Loucy (cell line): ENCODE measurements at regions not wholly inside any gene's neighbourhood (a gene's known extent, or its start where the extent isn't known, plus 50 kb on each side); places are given as distances from the start of the nearest gene placed in this dataset.

Source experiments
- H2AFZ ChIP-seq: fragments of 200-600 bp; sonication (generic); 2 replicates; pipeline ENCODE4 v1.6.0; 2016; ENCODE audit warnings: antibody characterized with exemption, mild to moderate bottlenecking, low read length, moderate library complexity
- H3F3A ChIP-seq: fragments of 200-600 bp; 2 replicates; pipeline ENCODE4 v1.6.0; 2016; ENCODE audit warnings: antibody characterized with exemption, low read depth, mild to moderate bottlenecking
- H3K27me3 ChIP-seq: fragments of 200-600 bp; sonication (generic); 2 replicates; pipeline ENCODE4 v1.6.1; 2014; ENCODE audit warnings: low read length, mild to moderate bottlenecking; ENCODE audit not compliant: insufficient read depth, poor library complexity, severe bottlenecking
- H3K36me3 ChIP-seq: fragments of 200-600 bp; sonication (generic); 2 replicates; pipeline ENCODE4 v1.6.1; 2016; ENCODE audit warnings: low read length; ENCODE audit not compliant: insufficient read depth
- H3K4me1 ChIP-seq: fragments of 200-600 bp; sonication (generic); 2 replicates; pipeline ENCODE4 v1.5.1; 2014; ENCODE audit warnings: low read length, mild to moderate bottlenecking; ENCODE audit not compliant: insufficient read depth, poor library complexity, severe bottlenecking
- H3K4me2 ChIP-seq: fragments of 200-600 bp; sonication (generic); 2 replicates; pipeline ENCODE4 v1.6.0; 2014; ENCODE audit warnings: antibody characterized with exemption, low read length, low read depth, mild to moderate bottlenecking; ENCODE audit not compliant: poor library complexity, severe bottlenecking
- H3K4me3 ChIP-seq: fragments of 200-600 bp; sonication (generic); 2 replicates; pipeline ENCODE4 v1.5.1; 2014; ENCODE audit warnings: low read length, mild to moderate bottlenecking, mixed read lengths; ENCODE audit not compliant: poor library complexity, severe bottlenecking
- H3K79me2 ChIP-seq: fragments of 200-600 bp; sonication (generic); 2 replicates; pipeline ENCODE4 v1.6.1; 2014; ENCODE audit warnings: low read length; ENCODE audit not compliant: insufficient read depth
- H3K9ac ChIP-seq: fragments of 200-600 bp; sonication (generic); 2 replicates; pipeline ENCODE4 v1.6.0; 2014; ENCODE audit warnings: mild to moderate bottlenecking, low read depth, low read length, moderate library complexity; ENCODE audit not compliant: poor library complexity, severe bottlenecking
- H3K9me2 ChIP-seq: fragments of 200-600 bp; sonication (generic); replicated peaks from 2 replicates; pipeline ENCODE4 v1.6.1; 2016; ENCODE audit warnings: low read depth, low read length, mixed read lengths
- H3K9me3 ChIP-seq: fragments of 200-600 bp; sonication (generic); 2 replicates; pipeline ENCODE4 v1.6.1; 2014; ENCODE audit warnings: mild to moderate bottlenecking, antibody characterized with exemption, low read length, low read depth; ENCODE audit not compliant: insufficient read depth
- H4K20me1 ChIP-seq: fragments of 200-600 bp; sonication (generic); 2 replicates; pipeline ENCODE4 v1.6.0; 2014; ENCODE audit warnings: antibody characterized with exemption, low read length, mild to moderate bottlenecking; ENCODE audit not compliant: insufficient read depth, poor library complexity, severe bottlenecking
- EZH2phosphoT487 ChIP-seq: fragments of 200-600 bp; IDR thresholded peaks from 2 replicates; pipeline ENCODE4 v1.6.1; 2018; ENCODE audit warnings: antibody characterized with exemption, mild to moderate bottlenecking, moderate library complexity, borderline replicate concordance
- TF ChIP-seq, protein P1 (sequence below): fragments of 200-600 bp; sonication (generic); conservative IDR thresholded peaks from 2 replicates; pipeline ENCODE4 v1.5.1; 2014; ENCODE audit warnings: mild to moderate bottlenecking, antibody characterized with exemption, low read length

DNA sequence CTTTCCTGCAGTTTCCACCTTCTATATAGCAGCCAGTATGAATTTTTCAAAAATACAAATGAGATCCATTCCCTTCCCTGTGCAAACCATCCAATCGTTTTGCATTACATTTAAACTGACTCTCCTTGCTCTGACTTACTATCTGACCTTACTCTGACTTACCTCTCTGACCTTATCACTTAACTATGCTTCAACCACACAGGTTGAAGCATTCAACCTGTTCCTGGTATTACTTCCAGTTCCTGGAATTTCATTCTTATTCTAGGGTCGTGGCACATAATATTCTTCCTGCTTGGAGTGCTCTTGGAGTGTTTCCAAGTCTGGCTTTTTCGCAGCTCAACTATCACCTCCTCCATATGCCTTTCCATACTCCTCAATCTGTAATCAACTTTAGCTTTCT, 850.6 kb upstream of the CHAC2 start:
- Histone ChIP-seq H4K20me1 (no peaks in the 10 kb centered on the region), H2AFZ (no peak overlapping the region), H3K4me1 (no peaks in the 10 kb centered on the region), H3K4me3 (no peak overlapping the region), H3K4me2 (no peak overlapping the region), H3K36me3 (no peaks in the 10 kb centered on the region), H3F3A (no peaks in the 10 kb centered on the region), H3K9me2 (no peaks in the 10 kb centered on the region), H3K9ac (no peak overlapping the region), H3K27me3 (no peaks in the 10 kb centered on the region), H3K9me3 (no peaks in the 10 kb centered on the region), H3K79me2 (no peaks in the 10 kb centered on the region)
- TF ChIP-seq, protein P1, sequence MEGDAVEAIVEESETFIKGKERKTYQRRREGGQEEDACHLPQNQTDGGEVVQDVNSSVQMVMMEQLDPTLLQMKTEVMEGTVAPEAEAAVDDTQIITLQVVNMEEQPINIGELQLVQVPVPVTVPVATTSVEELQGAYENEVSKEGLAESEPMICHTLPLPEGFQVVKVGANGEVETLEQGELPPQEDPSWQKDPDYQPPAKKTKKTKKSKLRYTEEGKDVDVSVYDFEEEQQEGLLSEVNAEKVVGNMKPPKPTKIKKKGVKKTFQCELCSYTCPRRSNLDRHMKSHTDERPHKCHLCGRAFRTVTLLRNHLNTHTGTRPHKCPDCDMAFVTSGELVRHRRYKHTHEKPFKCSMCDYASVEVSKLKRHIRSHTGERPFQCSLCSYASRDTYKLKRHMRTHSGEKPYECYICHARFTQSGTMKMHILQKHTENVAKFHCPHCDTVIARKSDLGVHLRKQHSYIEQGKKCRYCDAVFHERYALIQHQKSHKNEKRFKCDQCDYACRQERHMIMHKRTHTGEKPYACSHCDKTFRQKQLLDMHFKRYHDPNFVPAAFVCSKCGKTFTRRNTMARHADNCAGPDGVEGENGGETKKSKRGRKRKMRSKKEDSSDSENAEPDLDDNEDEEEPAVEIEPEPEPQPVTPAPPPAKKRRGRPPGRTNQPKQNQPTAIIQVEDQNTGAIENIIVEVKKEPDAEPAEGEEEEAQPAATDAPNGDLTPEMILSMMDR, result no peak
- TF ChIP-seq EZH2phosphoT487, result no peak

DNA sequence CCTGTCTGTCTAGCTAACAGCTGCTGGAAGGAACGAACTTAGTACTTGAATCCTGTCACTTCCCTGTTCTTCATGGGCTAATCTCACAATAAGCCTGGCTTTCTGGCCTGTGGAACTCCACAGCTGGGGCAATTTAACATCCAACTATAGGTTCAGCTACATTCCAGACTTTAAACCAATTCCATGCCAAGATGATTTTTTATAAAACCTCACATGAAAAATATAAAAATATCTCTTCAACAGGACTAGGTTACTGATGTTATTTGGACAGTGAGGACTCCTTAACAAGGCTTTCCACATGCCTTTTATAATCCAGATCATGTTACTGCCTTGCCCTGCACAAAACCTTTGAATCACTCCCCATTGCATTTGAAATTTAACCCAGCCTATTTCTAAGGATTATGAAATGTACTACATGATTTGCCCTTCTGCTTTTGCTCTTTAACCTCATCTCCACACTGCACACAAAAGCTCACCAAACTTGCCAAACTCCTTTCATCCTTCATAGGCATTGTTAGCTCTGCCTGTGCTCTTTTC, 863.2 kb upstream of the CHAC2 start:
- Histone ChIP-seq H3K9me3 (no peaks in the 10 kb centered on the region), H3K4me2 (no peak overlapping the region), H2AFZ (no peak overlapping the region), H3K27me3 (no peaks in the 10 kb centered on the region), H3K9me2 (no peaks in the 10 kb centered on the region), H3K4me3 (no peak overlapping the region), H3K9ac (no peak overlapping the region), H3K36me3 (no peaks in the 10 kb centered on the region), H3F3A (no peaks in the 10 kb centered on the region), H4K20me1 (no peaks in the 10 kb centered on the region), H3K4me1 (no peaks in the 10 kb centered on the region), H3K79me2 (no peaks in the 10 kb centered on the region)
- no peak for TF ChIP-seq EZH2phosphoT487
- TF ChIP-seq, protein P1, result no peak

DNA sequence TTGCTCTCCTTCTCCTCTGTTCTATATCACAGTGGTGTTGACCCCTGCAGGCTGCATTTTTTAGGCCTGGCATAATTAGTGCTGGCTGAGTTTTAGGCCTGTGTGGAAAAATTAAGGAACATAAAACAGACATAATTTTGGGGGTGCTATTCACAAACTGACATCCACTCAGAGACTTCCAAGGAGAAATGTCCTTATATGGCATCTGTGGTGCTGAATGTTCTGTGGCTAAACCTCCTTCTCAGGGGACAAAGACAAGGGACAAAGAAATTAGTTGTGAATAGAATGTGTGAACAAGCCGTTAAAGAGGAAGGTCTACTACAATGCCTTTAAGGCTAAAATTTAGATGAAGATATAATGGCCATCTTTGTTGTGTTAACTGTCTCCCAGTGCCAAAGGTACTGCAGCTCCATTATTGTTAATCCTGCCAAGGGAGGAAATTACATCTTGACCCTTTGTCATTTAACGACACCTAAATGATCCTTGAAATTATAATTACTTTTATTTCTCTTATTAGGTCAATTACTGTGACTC, 870.0 kb upstream of the CHAC2 start:
- Histone ChIP-seq H3K4me3 (no peak overlapping the region), H3K9ac (no peak overlapping the region), H3K9me3 (no peaks in the 10 kb centered on the region; the same call in 1 of the 2 replicates), H3K36me3 (no peaks in the 10 kb centered on the region), H3K27me3 (no peaks in the 10 kb centered on the region), H3K9me2 (no peaks in the 10 kb centered on the region), H3K4me2 (no peak overlapping the region), H3K4me1 (no peaks in the 10 kb centered on the region), H3F3A (no peaks in the 10 kb centered on the region), H3K79me2 (no peaks in the 10 kb centered on the region), H4K20me1 (no peaks in the 10 kb centered on the region), H2AFZ (no peak overlapping the region)
- TF ChIP-seq, protein P1, result no peak
- TF ChIP-seq EZH2phosphoT487, result no peak
